ENCODE measurements at regions not wholly inside any gene's neighbourhood (a gene's known extent, or its start where the extent isn't known, plus 50 kb on each side); places are given as distances from the start of the nearest gene placed in this dataset.

DNA sequence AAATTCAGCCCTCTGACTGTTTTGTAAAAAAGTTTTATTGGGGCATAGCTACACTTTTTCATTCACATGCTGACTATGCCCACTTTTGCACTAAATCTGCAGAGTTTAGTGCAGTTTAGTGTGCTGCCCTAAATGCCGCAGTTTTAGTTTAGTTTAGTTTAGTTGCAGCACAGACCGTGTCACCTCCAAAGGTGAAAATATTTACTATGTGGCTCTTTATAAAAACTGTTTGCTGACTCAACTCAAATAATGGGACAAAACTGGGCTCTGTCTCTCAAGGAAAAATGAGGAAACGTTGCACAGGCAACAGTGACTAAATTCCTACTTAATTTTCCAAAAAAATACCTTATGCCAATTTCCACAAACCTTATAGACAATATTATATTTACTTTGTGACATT, 314.2 kb downstream of the C4orf33 start:
- 55% methylated on average over 3 of the region's 3 CpGs for WGBS
- no peaks in the 10 kb centered on the region for H3K9me3 ChIP-seq
- no peaks in the 10 kb centered on the region for H3K4me1 ChIP-seq (replicated peaks)
- DNase-seq (ENCODE audit: low spot score), result no peak
- H3K36me3 ChIP-seq, result no peaks in the 10 kb centered on the region
- TF ChIP-seq, protein P1, sequence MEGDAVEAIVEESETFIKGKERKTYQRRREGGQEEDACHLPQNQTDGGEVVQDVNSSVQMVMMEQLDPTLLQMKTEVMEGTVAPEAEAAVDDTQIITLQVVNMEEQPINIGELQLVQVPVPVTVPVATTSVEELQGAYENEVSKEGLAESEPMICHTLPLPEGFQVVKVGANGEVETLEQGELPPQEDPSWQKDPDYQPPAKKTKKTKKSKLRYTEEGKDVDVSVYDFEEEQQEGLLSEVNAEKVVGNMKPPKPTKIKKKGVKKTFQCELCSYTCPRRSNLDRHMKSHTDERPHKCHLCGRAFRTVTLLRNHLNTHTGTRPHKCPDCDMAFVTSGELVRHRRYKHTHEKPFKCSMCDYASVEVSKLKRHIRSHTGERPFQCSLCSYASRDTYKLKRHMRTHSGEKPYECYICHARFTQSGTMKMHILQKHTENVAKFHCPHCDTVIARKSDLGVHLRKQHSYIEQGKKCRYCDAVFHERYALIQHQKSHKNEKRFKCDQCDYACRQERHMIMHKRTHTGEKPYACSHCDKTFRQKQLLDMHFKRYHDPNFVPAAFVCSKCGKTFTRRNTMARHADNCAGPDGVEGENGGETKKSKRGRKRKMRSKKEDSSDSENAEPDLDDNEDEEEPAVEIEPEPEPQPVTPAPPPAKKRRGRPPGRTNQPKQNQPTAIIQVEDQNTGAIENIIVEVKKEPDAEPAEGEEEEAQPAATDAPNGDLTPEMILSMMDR (IDR thresholded peaks at IDR 0.05), result no peak
- no peak for TF ChIP-seq POLR2AphosphoS5 (IDR thresholded peaks at IDR 0.05)
- no peak for TF ChIP-seq POLR2A (IDR thresholded peaks at IDR 0.05)
- no peak overlapping the region for H3K27ac ChIP-seq
- H3K27me3 ChIP-seq (replicated peaks; ENCODE audit: insufficient read depth), result no peaks in the 10 kb centered on the region
- H3K4me3 ChIP-seq, result no peak overlapping the region
- intact Hi-C loops (cut with DNase I), result no loop called here

DNA sequence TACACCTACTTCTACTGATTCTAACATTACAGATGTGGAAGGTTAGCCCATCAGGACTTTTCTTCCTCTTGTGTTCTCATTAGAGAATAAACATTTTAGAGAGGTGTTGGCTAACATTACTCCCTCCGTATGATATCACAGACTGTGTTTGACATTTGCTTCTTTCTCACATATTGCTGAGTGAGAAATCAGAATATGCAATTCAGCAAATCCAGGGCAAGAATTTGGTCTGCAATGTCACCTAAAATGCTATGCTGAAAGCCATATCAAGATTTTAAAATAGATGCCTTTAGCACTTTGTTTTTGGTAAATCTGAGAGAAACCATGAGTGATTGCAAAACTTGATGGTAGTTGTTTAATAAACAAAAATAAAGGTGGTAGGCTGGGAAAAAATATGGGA, 319.1 kb downstream of the C4orf33 start:
- TF ChIP-seq, protein P1 (IDR thresholded peaks at IDR 0.05), result no peak
- TF ChIP-seq POLR2A (IDR thresholded peaks at IDR 0.05), result no peak
- no peak for TF ChIP-seq POLR2AphosphoS5 (IDR thresholded peaks at IDR 0.05)
- Histone ChIP-seq H3K4me1 (replicated peaks) (no peaks in the 10 kb centered on the region), H3K36me3 (no peaks in the 10 kb centered on the region), H3K27ac (no peak overlapping the region), H3K27me3 (replicated peaks; ENCODE audit: insufficient read depth) (no peaks in the 10 kb centered on the region), H3K9me3 (no peaks in the 10 kb centered on the region), H3K4me3 (no peak overlapping the region)
- 78% methylated on average over 1 of the region's 1 CpG for WGBS
- DNase-seq (ENCODE audit: low spot score), result no peak
- intact Hi-C loops (cut with DNase I), result no loop called here

DNA sequence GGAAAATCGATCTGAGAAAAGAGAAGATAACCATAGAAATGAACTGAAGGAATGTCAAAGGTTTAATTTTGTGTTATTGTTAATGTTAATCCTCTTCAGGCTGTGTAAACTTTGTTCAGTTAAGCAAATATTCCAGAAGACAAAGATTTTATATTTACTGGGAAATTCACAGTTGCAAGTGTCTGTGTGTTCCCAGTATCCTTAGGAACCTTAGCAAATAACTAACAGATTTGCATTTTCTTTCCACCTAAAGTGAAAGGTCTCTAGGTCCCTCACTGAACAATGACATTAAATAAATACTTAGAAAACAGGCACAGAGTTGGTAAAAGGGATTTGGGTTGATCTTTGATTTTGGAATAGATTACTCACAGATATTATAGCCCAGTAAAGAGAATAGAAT, 324.7 kb downstream of the C4orf33 start:
- no peaks in the 10 kb centered on the region for H3K36me3 ChIP-seq
- TF ChIP-seq, protein P1 (IDR thresholded peaks at IDR 0.05), result no peak
- TF ChIP-seq POLR2AphosphoS5 (IDR thresholded peaks at IDR 0.05), result no peak
- no peak for TF ChIP-seq POLR2A (IDR thresholded peaks at IDR 0.05)

DNA sequence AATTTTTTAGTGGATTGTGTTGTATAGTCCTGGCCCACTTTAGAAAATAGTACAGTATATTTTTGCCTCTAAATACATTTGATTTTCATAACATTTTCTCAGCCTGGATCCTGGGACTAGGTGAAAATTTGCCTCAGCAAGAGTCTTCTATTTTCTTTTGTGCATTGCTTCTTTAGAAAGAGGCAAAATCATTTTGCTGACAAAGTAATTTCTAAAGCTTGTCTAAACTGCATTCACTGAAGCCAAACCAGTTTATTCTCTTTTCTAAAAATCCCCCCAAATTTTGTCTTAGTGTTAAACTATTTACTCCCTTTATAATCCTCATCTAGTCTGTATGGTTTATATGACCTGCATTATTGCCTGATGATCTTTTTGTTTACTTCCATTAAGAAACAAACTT, 326.3 kb downstream of the C4orf33 start:
- DNase-seq (ENCODE audit: low spot score), result no peak
- Histone ChIP-seq H3K4me1 (replicated peaks) (no peaks in the 10 kb centered on the region), H3K27ac (no peak overlapping the region), H3K4me3 (no peak overlapping the region), H3K9me3 (no peaks in the 10 kb centered on the region), H3K27me3 (replicated peaks; ENCODE audit: insufficient read depth) (no peaks in the 10 kb centered on the region), H3K36me3 (no peaks in the 10 kb centered on the region)
- TF ChIP-seq POLR2AphosphoS5 (IDR thresholded peaks at IDR 0.05) (no peak), POLR2A (IDR thresholded peaks at IDR 0.05) (no peak)
- TF ChIP-seq, protein P1 (IDR thresholded peaks at IDR 0.05), result no peak
- intact Hi-C loops (cut with DNase I), result no loop called here

More for the DNA sequence above, 324.7 kb downstream of the C4orf33 start:
- no peaks in the 10 kb centered on the region for H3K27me3 ChIP-seq (replicated peaks; ENCODE audit: insufficient read depth)
- intact Hi-C loops (cut with DNase I), result no loop called here
- no peak overlapping the region for H3K4me3 ChIP-seq
- H3K27ac ChIP-seq, result no peak overlapping the region
- H3K4me1 ChIP-seq (replicated peaks), result no peaks in the 10 kb centered on the region
- no peak for DNase-seq (ENCODE audit: low spot score)
- 38% methylated on average over 1 of the region's 1 CpG for WGBS
- no peaks in the 10 kb centered on the region for H3K9me3 ChIP-seq

DNA sequence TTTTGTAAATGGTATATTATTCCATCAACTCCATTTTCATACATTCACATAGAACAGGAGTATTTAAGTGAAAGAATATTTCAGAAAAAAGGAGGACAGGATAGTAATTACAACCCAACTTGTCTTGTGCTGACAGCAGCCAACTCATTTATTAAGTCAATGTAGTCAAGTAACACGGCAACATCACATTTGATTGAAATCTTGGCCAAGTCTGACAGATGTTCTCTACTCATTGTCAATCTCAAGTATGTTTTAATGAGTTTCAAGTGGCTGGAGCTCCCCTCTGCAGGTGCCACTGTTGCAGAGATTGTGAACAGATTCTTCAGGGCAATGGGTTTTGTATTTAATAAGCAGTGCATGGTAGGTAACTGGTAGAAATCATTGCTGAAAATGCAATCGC, 332.5 kb downstream of the C4orf33 start:
- Histone ChIP-seq H3K27ac (no peak overlapping the region), H3K9me3 (no peaks in the 10 kb centered on the region), H3K36me3 (no peaks in the 10 kb centered on the region), H3K4me1 (replicated peaks) (no peaks in the 10 kb centered on the region), H3K4me3 (no peak overlapping the region), H3K27me3 (replicated peaks; ENCODE audit: insufficient read depth) (no peaks in the 10 kb centered on the region)
- TF ChIP-seq POLR2AphosphoS5 (IDR thresholded peaks at IDR 0.05) (no peak), POLR2A (IDR thresholded peaks at IDR 0.05) (no peak)
- TF ChIP-seq, protein P1 (IDR thresholded peaks at IDR 0.05), result no peak
- DNase-seq (ENCODE audit: low spot score), result no peak
- 89% methylated on average over 2 of the region's 2 CpGs for WGBS
- intact Hi-C loops (cut with DNase I), result no loop called here
